ENCODE measurements at regions not wholly inside any gene's neighbourhood (a gene's known extent, or its start where the extent isn't known, plus 50 kb on each side); places are given as distances from the start of the nearest gene placed in this dataset.

- no peak for TF ChIP-seq CEBPB (IDR thresholded peaks at IDR 0.05)
- no peak for TF ChIP-seq TEAD4 (IDR thresholded peaks at IDR 0.05)
- no peak for TF ChIP-seq ZBTB7A (IDR thresholded peaks at IDR 0.05; ENCODE audit: low read depth)
- TF ChIP-seq, protein P1, sequence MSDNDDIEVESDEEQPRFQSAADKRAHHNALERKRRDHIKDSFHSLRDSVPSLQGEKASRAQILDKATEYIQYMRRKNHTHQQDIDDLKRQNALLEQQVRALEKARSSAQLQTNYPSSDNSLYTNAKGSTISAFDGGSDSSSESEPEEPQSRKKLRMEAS (IDR thresholded peaks at IDR 0.05), result no peak
- no peak for TF ChIP-seq EGR1 (IDR thresholded peaks at IDR 0.05)
- TF ChIP-seq RAD21 (IDR thresholded peaks at IDR 0.05; ENCODE audit: low read depth), result no peak
Observed at GRCh38 chr11:106212081-106212480, 134.6 kb downstream of the AASDHPPT start.

DNA sequence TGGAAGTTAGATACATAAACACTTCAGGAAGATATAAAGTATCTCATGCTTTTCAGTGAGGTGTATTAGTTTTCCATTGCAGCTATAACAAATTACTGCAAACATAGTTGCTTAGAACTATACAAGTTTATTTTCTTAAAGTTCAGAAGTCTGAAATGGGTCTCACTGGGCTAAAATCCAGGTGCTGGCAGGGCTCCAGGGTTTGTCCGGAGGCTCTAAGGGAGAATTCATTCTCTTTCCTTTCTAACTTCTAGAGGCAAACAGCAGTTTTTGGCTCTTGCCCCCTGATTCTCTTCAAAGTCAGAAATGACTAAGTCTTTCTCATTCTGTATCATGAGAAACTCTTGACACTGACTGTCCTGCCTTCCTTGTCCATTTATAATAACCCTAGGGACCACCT, 138.8 kb downstream of the AASDHPPT start:
- TF ChIP-seq CEBPB (IDR thresholded peaks at IDR 0.05) (no peak), YY1 (IDR thresholded peaks at IDR 0.05; ENCODE audit: low read depth) (no peak), TCF12 (IDR thresholded peaks at IDR 0.05; ENCODE audit: low read depth) (no peak), TEAD4 (IDR thresholded peaks at IDR 0.05) (no peak), REST (IDR thresholded peaks at IDR 0.05; ENCODE audit: low read depth) (no peak), EP300 (IDR thresholded peaks at IDR 0.05; ENCODE audit: borderline replicate concordance) (no peak), CREB1 (IDR thresholded peaks at IDR 0.05; ENCODE audit: low read depth) (no peak), NFIC (IDR thresholded peaks at IDR 0.05) (no peak), TAF1 (IDR thresholded peaks at IDR 0.05; ENCODE audit: low read depth) (no peak), RAD21 (IDR thresholded peaks at IDR 0.05; ENCODE audit: low read depth) (no peak), EGR1 (IDR thresholded peaks at IDR 0.05) (no peak), ZBTB7A (IDR thresholded peaks at IDR 0.05; ENCODE audit: low read depth) (no peak), FOXM1 (IDR thresholded peaks at IDR 0.05; ENCODE audit: borderline replicate concordance, low read depth) (no peak)
- TF ChIP-seq, protein P1 (IDR thresholded peaks at IDR 0.05), result no peak
- TF ChIP-seq, protein P2, sequence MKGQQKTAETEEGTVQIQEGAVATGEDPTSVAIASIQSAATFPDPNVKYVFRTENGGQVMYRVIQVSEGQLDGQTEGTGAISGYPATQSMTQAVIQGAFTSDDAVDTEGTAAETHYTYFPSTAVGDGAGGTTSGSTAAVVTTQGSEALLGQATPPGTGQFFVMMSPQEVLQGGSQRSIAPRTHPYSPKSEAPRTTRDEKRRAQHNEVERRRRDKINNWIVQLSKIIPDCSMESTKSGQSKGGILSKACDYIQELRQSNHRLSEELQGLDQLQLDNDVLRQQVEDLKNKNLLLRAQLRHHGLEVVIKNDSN (IDR thresholded peaks at IDR 0.05), result no peak

- TF ChIP-seq NFIC (IDR thresholded peaks at IDR 0.05) (no peak), CREB1 (IDR thresholded peaks at IDR 0.05; ENCODE audit: low read depth) (no peak), ZBTB7A (IDR thresholded peaks at IDR 0.05; ENCODE audit: low read depth) (no peak), EP300 (IDR thresholded peaks at IDR 0.05; ENCODE audit: borderline replicate concordance) (no peak), TAF1 (IDR thresholded peaks at IDR 0.05; ENCODE audit: low read depth) (no peak), YY1 (IDR thresholded peaks at IDR 0.05; ENCODE audit: low read depth) (no peak), CEBPB (IDR thresholded peaks at IDR 0.05) (no peak), EGR1 (IDR thresholded peaks at IDR 0.05) (no peak), TEAD4 (IDR thresholded peaks at IDR 0.05) (no peak), REST (IDR thresholded peaks at IDR 0.05; ENCODE audit: low read depth) (no peak), FOXM1 (IDR thresholded peaks at IDR 0.05; ENCODE audit: borderline replicate concordance, low read depth) (no peak), RAD21 (IDR thresholded peaks at IDR 0.05; ENCODE audit: low read depth) (no peak), TCF12 (IDR thresholded peaks at IDR 0.05; ENCODE audit: low read depth) (no peak)
- TF ChIP-seq, protein P1 (IDR thresholded peaks at IDR 0.05), result no peak
- TF ChIP-seq, protein P2 (IDR thresholded peaks at IDR 0.05), result no peak
Observed at GRCh38 chr11:106217456-106217855, 140.0 kb downstream of the AASDHPPT start.

DNA sequence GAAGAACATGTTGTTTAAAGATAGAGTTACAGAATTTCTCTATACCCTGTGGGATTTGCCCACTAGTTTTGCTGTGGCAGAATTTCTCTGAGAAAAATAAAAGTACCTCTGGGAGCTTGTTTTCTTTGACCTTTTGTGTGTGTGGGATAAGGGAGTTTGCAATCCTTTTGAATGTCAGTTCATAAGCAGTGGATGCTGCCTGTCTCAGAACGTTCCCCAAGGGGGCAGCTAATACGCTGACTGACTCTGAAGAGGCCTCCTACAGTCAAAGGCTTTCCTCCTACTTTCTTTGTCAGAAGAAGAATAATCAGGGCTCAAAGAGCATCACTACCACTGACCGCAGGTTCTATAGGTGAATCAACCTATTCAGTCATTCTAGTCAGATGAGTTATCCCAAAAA, 140.6 kb downstream of the AASDHPPT start:
- no peak for TF ChIP-seq REST (IDR thresholded peaks at IDR 0.05; ENCODE audit: low read depth)
- TF ChIP-seq TAF1 (IDR thresholded peaks at IDR 0.05; ENCODE audit: low read depth), result no peak
- no peak for TF ChIP-seq FOXM1 (IDR thresholded peaks at IDR 0.05; ENCODE audit: borderline replicate concordance, low read depth)
- TF ChIP-seq, protein P2 (IDR thresholded peaks at IDR 0.05), result no peak
- TF ChIP-seq RAD21 (IDR thresholded peaks at IDR 0.05; ENCODE audit: low read depth), result no peak
- TF ChIP-seq, protein P1 (IDR thresholded peaks at IDR 0.05), result no peak
- TF ChIP-seq EGR1 (IDR thresholded peaks at IDR 0.05), result no peak
- no peak for TF ChIP-seq ZBTB7A (IDR thresholded peaks at IDR 0.05; ENCODE audit: low read depth)
- TF ChIP-seq YY1 (IDR thresholded peaks at IDR 0.05; ENCODE audit: low read depth), result no peak
- no peak for TF ChIP-seq CEBPB (IDR thresholded peaks at IDR 0.05)
- TF ChIP-seq TEAD4 (IDR thresholded peaks at IDR 0.05), result no peak
- no peak for TF ChIP-seq CREB1 (IDR thresholded peaks at IDR 0.05; ENCODE audit: low read depth)
- no peak for TF ChIP-seq EP300 (IDR thresholded peaks at IDR 0.05; ENCODE audit: borderline replicate concordance)
- TF ChIP-seq NFIC (IDR thresholded peaks at IDR 0.05), result no peak

All from Ishikawa (cell line).